ENCODE measurements at regions not wholly inside any gene's neighbourhood (a gene's known extent, or its start where the extent isn't known, plus 50 kb on each side); places are given as distances from the start of the nearest gene placed in this dataset.

- Histone ChIP-seq H4K20me1 (ENCODE audit: insufficient read depth, low read length) (no peaks in the 10 kb centered on the region), H3K9me3 (ENCODE audit: low read length) (no peaks in the 10 kb centered on the region), H3K79me2 (ENCODE audit: insufficient read depth, low read depth, low read length) (no peaks in the 10 kb centered on the region), H3K4me1 (ENCODE audit: insufficient read depth, low read length, poor library complexity, severe bottlenecking) (no peaks in the 10 kb centered on the region), H3K9me2 (ENCODE audit: insufficient read depth, low read length) (no peaks in the 10 kb centered on the region), H3K4me3 (ENCODE audit: low read depth, low read length, poor library complexity, severe bottlenecking) (no peak overlapping the region), H3K36me3 (ENCODE audit: insufficient read depth, low read length) (no peaks in the 10 kb centered on the region), H2AFZ (ENCODE audit: low read length) (no peak overlapping the region), H3K4me2 (ENCODE audit: low read length) (no peak overlapping the region), H3K27ac (ENCODE audit: low read depth, low read length, poor library complexity, severe bottlenecking) (no peak overlapping the region)
- POLR2A ChIA-PET, result no interaction called here
- BruUV-seq (replicated peaks), result no TSS peak
- DNase-seq (ENCODE audit: low spot score), result no peak
- CTCF ChIA-PET (ENCODE audit: unreplicated experiment), result no interaction called here
- no peak for TF ChIP-seq CTCF (conservative IDR thresholded peaks at IDR 0.05; ENCODE audit: low read length)
- TF ChIP-seq EZH2phosphoT487 (IDR thresholded peaks at IDR 0.05; ENCODE audit: borderline replicate concordance, low read depth, low read length), result no peak
- intact Hi-C loops (cut with micrococcal nuclease; ENCODE audit: unreplicated experiment), result no loop called here
Observed at GRCh38 chr5:8691221-8691620, 822.3 kb downstream of the MTRR start.

- H3K9me2 ChIP-seq (ENCODE audit: insufficient read depth, low read length), result no peaks in the 10 kb centered on the region
Observed at GRCh38 chr5:8693341-8693844, 824.4 kb downstream of the MTRR start.

More at GRCh38 chr5:8693341-8693844, 824.4 kb downstream of the MTRR start:
- no peak overlapping the region for H3K27ac ChIP-seq (ENCODE audit: low read depth, low read length, poor library complexity, severe bottlenecking)
- H4K20me1 ChIP-seq (ENCODE audit: insufficient read depth, low read length), result no peaks in the 10 kb centered on the region
- TF ChIP-seq EZH2phosphoT487 (IDR thresholded peaks at IDR 0.05; ENCODE audit: borderline replicate concordance, low read depth, low read length), result no peak
- no peak for TF ChIP-seq CTCF (conservative IDR thresholded peaks at IDR 0.05; ENCODE audit: low read length)
- H3K36me3 ChIP-seq (ENCODE audit: insufficient read depth, low read length), result no peaks in the 10 kb centered on the region
- H3K9me3 ChIP-seq (ENCODE audit: low read length), result no peaks in the 10 kb centered on the region
- H2AFZ ChIP-seq (ENCODE audit: low read length), result no peak overlapping the region
- no TSS peak for BruUV-seq (replicated peaks)
- no peaks in the 10 kb centered on the region for H3K79me2 ChIP-seq (ENCODE audit: insufficient read depth, low read depth, low read length)
- H3K4me3 ChIP-seq (ENCODE audit: low read depth, low read length, poor library complexity, severe bottlenecking), result no peak overlapping the region
- POLR2A ChIA-PET, result interaction anchor here (0.7 kb wide), 1 partner anchor 909 kb away, joined by 3 read pairs; no protein-coding TSS in a partner anchor
- CTCF ChIA-PET (ENCODE audit: unreplicated experiment), result interaction anchor here (1.0 kb wide), 1 partner anchor 421 kb away, joined by 3 read pairs; no protein-coding TSS in a partner anchor
- intact Hi-C loops (cut with micrococcal nuclease; ENCODE audit: unreplicated experiment), result no loop called here
- no peaks in the 10 kb centered on the region for H3K4me1 ChIP-seq (ENCODE audit: insufficient read depth, low read length, poor library complexity, severe bottlenecking)
- DNase-seq (ENCODE audit: low spot score), result no peak
- no peak overlapping the region for H3K4me2 ChIP-seq (ENCODE audit: low read length)
